ENCODE measurements at regions not wholly inside any gene's neighbourhood (a gene's known extent, or its start where the extent isn't known, plus 50 kb on each side); places are given as distances from the start of the nearest gene placed in this dataset.
"Not testable (repeated sequence)": the region's sequence is repeated elsewhere in the genome, so short reads cannot be mapped to it uniquely, and the experiment has no call there.

- Mint-ChIP-seq H3K27ac (no peak overlapping the region), H3K36me3 (no peaks in the 10 kb centered on the region), H3K9me3 (no peaks in the 10 kb centered on the region), H3K27me3 (peaks cover 3% of the 10 kb centered on the region), H3K4me1 (peaks cover 4% of the 10 kb centered on the region), H3K4me3 (no peak overlapping the region)
- CTCF ChIA-PET: no interaction called here
- DNase-seq: no peak
Observed at GRCh38 chr9:32875242-32875641, 91.9 kb downstream of the TMEM215 start.

GRCh38 chr9:32875748-32876147 lies 92.4 kb downstream of the TMEM215 start:
- CTCF ChIA-PET: no interaction called here
- Mint-ChIP-seq H3K9me3 (no peaks in the 10 kb centered on the region), H3K27ac (no peak overlapping the region), H3K4me1 (peaks cover 4% of the 10 kb centered on the region), H3K4me3 (no peak overlapping the region), H3K27me3 (peaks cover 3% of the 10 kb centered on the region), H3K36me3 (no peaks in the 10 kb centered on the region)
- no peak for DNase-seq

- no peak for DNase-seq
- Mint-ChIP-seq H3K27me3 (peaks cover 3% of the 10 kb centered on the region), H3K36me3 (no peaks in the 10 kb centered on the region), H3K4me1 (peaks cover 4% of the 10 kb centered on the region), H3K9me3 (no peaks in the 10 kb centered on the region), H3K27ac (no peak overlapping the region), H3K4me3 (no peak overlapping the region)
- CTCF ChIA-PET: no interaction called here
Observed at GRCh38 chr9:32877103-32877502, 93.8 kb downstream of the TMEM215 start.

- no peak overlapping the region for H3K4me3 Mint-ChIP-seq
Observed at GRCh38 chr9:32877639-32878217, 94.4 kb downstream of the TMEM215 start.

GRCh38 chr9:32879335-32879734 lies 96.0 kb downstream of the TMEM215 start:
- DNase-seq: no peak
- no peaks in the 10 kb centered on the region for H3K9me3 Mint-ChIP-seq
- no peaks in the 10 kb centered on the region for H3K27me3 Mint-ChIP-seq
- no peaks in the 10 kb centered on the region for H3K36me3 Mint-ChIP-seq
- H3K4me3 Mint-ChIP-seq: no peak overlapping the region
- CTCF ChIA-PET: no interaction called here
- peaks cover 4% of the 10 kb centered on the region for H3K4me1 Mint-ChIP-seq
- H3K27ac Mint-ChIP-seq: no peak overlapping the region

More at GRCh38 chr9:32877639-32878217, 94.4 kb downstream of the TMEM215 start:
- Mint-ChIP-seq H3K9me3 (no peaks in the 10 kb centered on the region), H3K36me3 (no peaks in the 10 kb centered on the region), H3K27me3 (peaks cover 3% of the 10 kb centered on the region), H3K27ac (no peak overlapping the region), H3K4me1 (peaks cover 4% of the 10 kb centered on the region)
- DNase-seq: no peak
- CTCF ChIA-PET: interaction anchor here (1.2 kb wide), 1 partner anchor 296 kb away, joined by 5 read pairs; no protein-coding TSS in a partner anchor

- Mint-ChIP-seq H3K4me3 (no peak overlapping the region), H3K9me3 (no peaks in the 10 kb centered on the region), H3K27me3 (no peaks in the 10 kb centered on the region), H3K36me3 (no peaks in the 10 kb centered on the region), H3K27ac (no peak overlapping the region), H3K4me1 (no peaks in the 10 kb centered on the region)
- no peak for DNase-seq
- CTCF ChIA-PET: no interaction called here
Observed at GRCh38 chr9:32881948-32882347, 98.6 kb downstream of the TMEM215 start.

GRCh38 chr9:32882705-32883104 lies 99.4 kb downstream of the TMEM215 start:
- H3K4me3 Mint-ChIP-seq: no peak overlapping the region
- H3K4me1 Mint-ChIP-seq: no peaks in the 10 kb centered on the region
- H3K27ac Mint-ChIP-seq: no peak overlapping the region
- H3K27me3 Mint-ChIP-seq: no peaks in the 10 kb centered on the region
- CTCF ChIA-PET: no interaction called here
- no peaks in the 10 kb centered on the region for H3K36me3 Mint-ChIP-seq
- DNase-seq: no peak
- no peaks in the 10 kb centered on the region for H3K9me3 Mint-ChIP-seq

GRCh38 chr9:32884482-32884881 lies 101.1 kb downstream of the TMEM215 start:
- no peak overlapping the region for H3K4me3 Mint-ChIP-seq
- H3K4me1 Mint-ChIP-seq: no peaks in the 10 kb centered on the region
- CTCF ChIA-PET: no interaction called here
- H3K36me3 Mint-ChIP-seq: no peaks in the 10 kb centered on the region
- peaks cover under 1% of the 10 kb centered on the region for H3K27me3 Mint-ChIP-seq
- no peak for DNase-seq
- no peak overlapping the region for H3K27ac Mint-ChIP-seq
- no peaks in the 10 kb centered on the region for H3K9me3 Mint-ChIP-seq

GRCh38 chr9:32886021-32886420 lies 102.7 kb downstream of the TMEM215 start:
- no peak overlapping the region for H3K27ac Mint-ChIP-seq
- H3K9me3 Mint-ChIP-seq: no peaks in the 10 kb centered on the region
- H3K27me3 Mint-ChIP-seq: peaks cover 4% of the 10 kb centered on the region
- H3K4me3 Mint-ChIP-seq: no peak overlapping the region
- H3K4me1 Mint-ChIP-seq: no peaks in the 10 kb centered on the region
- no peak for DNase-seq
- H3K36me3 Mint-ChIP-seq: no peaks in the 10 kb centered on the region
- CTCF ChIA-PET: no interaction called here

GRCh38 chr9:32894485-32894884 lies 106.9 kb downstream of the APTX start:
- CTCF ChIA-PET, H3K27me3 Mint-ChIP-seq, H3K27ac Mint-ChIP-seq, H3K4me1 Mint-ChIP-seq, H3K36me3 Mint-ChIP-seq, H3K9me3 Mint-ChIP-seq, DNase-seq, H3K4me3 Mint-ChIP-seq: not testable (repeated sequence)

- H3K27me3 Mint-ChIP-seq: peaks cover 7% of the 10 kb centered on the region
- no peak overlapping the region for H3K27ac Mint-ChIP-seq
- no peak for DNase-seq
- H3K9me3 Mint-ChIP-seq: no peaks in the 10 kb centered on the region
- no peaks in the 10 kb centered on the region for H3K4me1 Mint-ChIP-seq
- H3K4me3 Mint-ChIP-seq: no peak overlapping the region
- no peaks in the 10 kb centered on the region for H3K36me3 Mint-ChIP-seq
- CTCF ChIA-PET: no interaction called here
Observed at GRCh38 chr9:32899181-32899580, 102.2 kb downstream of the APTX start.

GRCh38 chr9:32899761-32900160 lies 101.7 kb downstream of the APTX start:
- no peak for DNase-seq
- Mint-ChIP-seq H3K27ac (no peak overlapping the region), H3K36me3 (no peaks in the 10 kb centered on the region), H3K4me3 (no peak overlapping the region), H3K4me1 (no peaks in the 10 kb centered on the region), H3K9me3 (no peaks in the 10 kb centered on the region), H3K27me3 (peaks cover 7% of the 10 kb centered on the region)
- CTCF ChIA-PET: no interaction called here

GRCh38 chr9:32906213-32906612 lies 95.2 kb downstream of the APTX start:
- Mint-ChIP-seq H3K4me3 (no peak overlapping the region), H3K9me3 (no peaks in the 10 kb centered on the region), H3K36me3 (no peaks in the 10 kb centered on the region), H3K4me1 (no peaks in the 10 kb centered on the region), H3K27me3 (peaks cover 4% of the 10 kb centered on the region), H3K27ac (no peak overlapping the region)
- DNase-seq: no peak
- CTCF ChIA-PET: no interaction called here

- no peak overlapping the region for H3K27ac Mint-ChIP-seq
- H3K4me3 Mint-ChIP-seq: no peak overlapping the region
- H3K9me3 Mint-ChIP-seq: no peaks in the 10 kb centered on the region
- no peaks in the 10 kb centered on the region for H3K27me3 Mint-ChIP-seq
- H3K36me3 Mint-ChIP-seq: no peaks in the 10 kb centered on the region
- no peak for DNase-seq
- CTCF ChIA-PET: no interaction called here
- H3K4me1 Mint-ChIP-seq: no peaks in the 10 kb centered on the region
Observed at GRCh38 chr9:32915802-32916201, 85.6 kb downstream of the APTX start.

GRCh38 chr9:32918628-32919027 lies 82.8 kb downstream of the APTX start:
- Mint-ChIP-seq H3K9me3 (no peaks in the 10 kb centered on the region), H3K36me3 (no peaks in the 10 kb centered on the region), H3K4me1 (no peaks in the 10 kb centered on the region), H3K27me3 (no peaks in the 10 kb centered on the region), H3K4me3 (no peak overlapping the region), H3K27ac (no peak overlapping the region)
- CTCF ChIA-PET: no interaction called here
- no peak for DNase-seq

Measured in activated naive CD4-positive, alpha-beta T cell treated with anti-CD3 and anti-CD28 coated beads, Interleukin-2, amount 10 ng/mL, durations not matched to agents 7 days and 5 days (primary cell).